SKM-1 treated with dmso at 0.1 percent for 144 hours (cell line): ENCODE measurements at regions not wholly inside any gene's neighbourhood (a gene's known extent, or its start where the extent isn't known, plus 50 kb on each side); places are given as distances from the start of the nearest gene placed in this dataset.
"Not testable (repeated sequence)": the region's sequence is repeated elsewhere in the genome, so short reads cannot be mapped to it uniquely, and the experiment has no call there.

Experiments used
- DNase-seq: peaks from one replicate; lab custom pipeline; 2025; ENCODE audit not compliant: unreplicated experiment; lab: John Stamatoyannopoulos, UW

DNA sequence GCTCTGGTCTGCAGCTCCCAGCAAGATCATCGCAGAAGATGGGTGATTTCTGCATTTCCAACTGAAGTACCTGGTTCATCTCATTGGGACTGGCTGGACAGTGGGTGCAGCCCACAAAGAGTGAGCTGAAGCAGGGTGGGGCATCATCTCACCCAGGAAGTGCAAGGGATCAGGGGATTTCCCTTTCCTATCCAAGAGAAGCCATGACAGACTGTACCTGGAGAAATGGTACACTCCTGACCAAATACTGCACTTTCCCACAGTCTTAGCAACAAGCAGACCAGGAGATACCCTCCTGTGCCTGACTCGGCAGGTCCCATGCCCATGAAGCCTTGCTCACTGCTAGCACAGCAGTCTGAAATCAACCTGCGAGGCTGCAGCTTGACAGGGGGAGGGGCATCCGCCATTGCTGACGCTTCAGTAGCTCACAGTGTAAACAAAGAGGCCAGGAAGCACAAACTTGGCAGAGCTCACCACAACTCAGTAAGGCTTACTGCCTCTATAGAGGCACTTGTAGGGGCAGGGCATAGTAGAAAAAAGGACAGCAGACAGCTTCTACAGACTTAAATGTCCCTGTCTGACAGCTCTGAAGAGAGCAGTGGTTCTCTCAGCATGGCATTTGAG lies 60.5 kb downstream of the AREG start:
- DNase-seq: not testable (repeated sequence)

DNA sequence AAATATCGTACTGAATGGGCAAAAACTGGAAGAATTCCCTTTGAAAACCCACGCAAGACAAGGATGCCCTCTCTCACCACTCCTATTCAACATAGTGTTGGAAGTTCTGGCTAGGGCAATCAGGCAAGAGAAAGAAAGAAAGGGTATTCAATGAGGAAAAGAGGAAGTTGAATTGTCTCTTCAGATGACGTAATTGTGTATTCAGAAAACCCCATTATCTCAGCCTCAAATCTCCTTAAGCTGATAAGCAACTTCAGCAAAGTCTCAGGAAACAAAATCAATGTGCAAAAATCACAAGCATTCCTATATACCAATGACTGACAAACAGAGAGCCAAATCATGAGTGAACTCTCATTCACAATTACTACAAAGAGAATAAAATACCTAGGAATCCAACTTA lies 64.4 kb downstream of the AREG start:
- DNase-seq: peak; percentile 24

DNA sequence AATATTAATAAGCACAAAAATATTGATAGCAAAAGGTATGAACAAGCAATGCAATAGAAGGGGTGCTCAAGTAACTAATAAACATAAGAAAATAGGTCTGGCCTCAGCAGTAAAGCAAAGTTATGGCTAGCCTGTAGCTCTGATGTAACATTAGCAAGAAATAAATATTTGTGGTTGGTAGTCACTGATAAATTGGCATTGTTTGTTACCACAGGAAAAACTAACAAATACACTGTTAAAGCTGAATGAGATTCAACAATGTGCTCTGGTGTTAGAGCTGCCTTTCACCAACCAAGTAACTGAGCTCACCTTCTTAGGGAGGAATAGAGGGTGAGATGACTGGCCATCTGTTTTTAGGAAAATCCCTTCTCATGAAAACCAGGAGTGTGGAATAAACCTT lies 71.4 kb downstream of the AREG start:
- DNase-seq: no peak

DNA sequence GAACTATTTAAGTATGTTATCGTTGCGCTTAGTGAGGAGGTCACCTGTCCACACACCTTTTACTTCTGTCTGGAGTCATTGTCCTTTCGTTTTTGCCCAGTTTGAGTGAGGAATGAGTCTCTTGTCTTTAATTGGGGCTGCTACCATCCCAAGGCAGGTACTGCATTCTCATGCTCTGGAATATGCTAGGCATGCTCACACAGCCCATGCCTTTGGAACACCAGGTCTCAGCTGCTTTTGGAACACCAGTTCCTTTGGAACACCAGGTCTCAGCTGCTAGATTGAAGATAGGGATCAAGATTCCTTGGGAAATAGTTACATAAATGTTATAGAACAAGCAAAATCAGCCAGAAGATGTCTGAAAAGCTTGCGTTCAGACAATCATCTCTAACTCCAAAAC lies 73.1 kb downstream of the AREG start:
- no peak for DNase-seq

DNA sequence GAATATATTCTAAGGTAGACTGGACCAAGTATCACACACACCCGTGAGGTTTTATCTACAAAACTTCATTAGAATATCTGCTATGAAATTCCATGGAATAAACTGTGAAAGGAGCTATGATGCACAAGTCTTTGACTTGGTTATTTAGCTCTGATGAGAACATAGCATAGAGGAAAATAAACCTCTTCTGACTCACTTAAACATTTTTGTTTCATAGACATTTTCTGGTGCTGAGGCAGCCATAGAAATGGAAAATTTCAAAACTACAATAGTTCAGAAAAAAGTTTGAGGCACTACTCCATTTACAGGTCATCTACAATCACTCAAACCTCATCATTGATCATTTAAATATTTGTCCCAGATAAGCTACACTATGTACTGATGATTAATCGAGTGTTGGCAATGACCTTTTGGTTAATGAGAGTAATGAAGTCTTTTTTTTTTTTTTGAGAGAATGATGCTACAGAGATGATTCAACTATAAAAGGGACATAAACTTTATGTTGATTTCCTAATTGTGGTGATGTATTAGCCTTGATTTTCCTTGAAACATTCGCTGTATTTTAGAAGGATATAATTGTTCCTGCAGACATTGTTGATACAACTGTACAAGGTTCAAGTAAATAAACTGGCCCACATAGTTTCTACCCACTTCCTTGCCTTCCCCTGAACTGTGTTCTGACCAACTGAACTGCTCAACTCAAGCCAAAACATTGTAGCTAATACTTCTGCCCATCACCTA lies 77.5 kb downstream of the AREG start:
- DNase-seq: no peak

DNA sequence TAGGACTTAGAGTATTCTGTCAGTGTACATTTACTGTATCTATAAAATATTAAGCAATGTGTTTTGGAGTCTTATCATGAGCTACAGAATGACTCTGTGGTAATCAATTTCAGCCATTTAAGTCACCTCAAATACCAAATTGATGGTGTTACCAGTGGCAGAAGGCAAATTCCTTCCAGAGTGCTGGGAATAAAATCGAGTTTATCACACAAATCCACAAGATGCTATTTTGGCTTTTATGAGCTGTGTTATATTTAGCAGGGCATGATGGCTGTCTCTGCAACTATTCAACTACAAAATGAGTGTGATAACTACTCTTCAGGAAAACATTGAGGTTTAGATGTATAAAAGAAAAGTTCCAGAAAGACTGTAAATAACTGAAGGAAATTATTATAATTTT lies 78.2 kb downstream of the AREG start:
- no peak for DNase-seq

DNA sequence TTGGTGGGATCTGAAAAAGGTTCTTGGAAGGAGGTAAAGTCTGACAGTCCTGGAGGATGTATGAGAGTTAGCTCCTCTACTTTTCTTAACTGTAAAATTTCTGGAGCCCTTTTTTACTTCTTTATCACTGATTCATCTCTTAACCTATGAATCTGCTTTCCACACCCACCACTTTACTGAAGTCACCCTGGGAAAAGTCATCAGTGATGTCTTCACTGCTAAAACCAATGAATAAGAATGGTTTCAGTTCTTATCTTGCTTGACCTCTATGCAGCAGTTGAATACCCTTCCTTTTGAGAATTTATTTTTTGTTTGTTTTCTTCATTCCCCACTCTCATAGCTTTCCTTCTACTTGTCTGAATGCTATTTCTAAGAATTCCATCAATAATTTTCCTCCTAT lies 80.0 kb downstream of the AREG start:
- no peak for DNase-seq

DNA sequence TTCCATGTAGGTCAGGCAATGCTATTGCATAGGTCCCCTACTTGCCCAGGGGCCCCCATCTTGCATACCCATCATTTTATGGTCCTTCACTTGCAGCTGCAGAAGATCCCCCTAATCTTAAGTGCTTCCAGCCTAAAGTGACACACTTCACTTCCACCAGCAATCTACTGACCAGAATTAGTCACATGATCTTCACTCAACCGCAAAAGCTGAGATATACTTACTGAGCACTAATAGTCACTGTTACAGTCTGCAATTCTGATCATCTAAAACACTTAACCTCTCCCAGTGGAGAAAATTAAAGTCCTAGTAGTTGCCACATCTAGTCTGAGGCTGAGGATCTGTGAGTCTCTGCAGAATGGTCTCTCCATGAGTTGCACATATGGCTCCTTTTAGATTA lies 82.1 kb downstream of the AREG start:
- DNase-seq: no peak

DNA sequence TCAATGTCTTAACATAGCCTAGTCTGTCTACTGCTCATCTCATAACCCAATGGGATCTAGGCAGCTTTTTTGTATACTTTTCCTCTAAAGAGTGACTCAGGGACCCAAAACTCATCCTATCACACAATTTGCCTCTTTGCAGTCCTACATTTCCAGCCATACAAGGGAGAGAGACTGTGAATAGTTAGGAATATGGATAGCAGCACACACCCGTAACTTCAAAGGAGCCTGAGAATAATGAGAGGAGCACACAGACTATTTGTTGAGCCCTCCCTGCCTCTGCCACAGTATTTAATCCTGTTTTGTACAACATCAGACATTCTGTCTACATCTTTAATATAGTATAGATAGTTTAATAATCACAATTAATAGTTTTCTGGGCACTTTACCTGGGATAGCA lies 83.2 kb downstream of the AREG start:
- DNase-seq: no peak

DNA sequence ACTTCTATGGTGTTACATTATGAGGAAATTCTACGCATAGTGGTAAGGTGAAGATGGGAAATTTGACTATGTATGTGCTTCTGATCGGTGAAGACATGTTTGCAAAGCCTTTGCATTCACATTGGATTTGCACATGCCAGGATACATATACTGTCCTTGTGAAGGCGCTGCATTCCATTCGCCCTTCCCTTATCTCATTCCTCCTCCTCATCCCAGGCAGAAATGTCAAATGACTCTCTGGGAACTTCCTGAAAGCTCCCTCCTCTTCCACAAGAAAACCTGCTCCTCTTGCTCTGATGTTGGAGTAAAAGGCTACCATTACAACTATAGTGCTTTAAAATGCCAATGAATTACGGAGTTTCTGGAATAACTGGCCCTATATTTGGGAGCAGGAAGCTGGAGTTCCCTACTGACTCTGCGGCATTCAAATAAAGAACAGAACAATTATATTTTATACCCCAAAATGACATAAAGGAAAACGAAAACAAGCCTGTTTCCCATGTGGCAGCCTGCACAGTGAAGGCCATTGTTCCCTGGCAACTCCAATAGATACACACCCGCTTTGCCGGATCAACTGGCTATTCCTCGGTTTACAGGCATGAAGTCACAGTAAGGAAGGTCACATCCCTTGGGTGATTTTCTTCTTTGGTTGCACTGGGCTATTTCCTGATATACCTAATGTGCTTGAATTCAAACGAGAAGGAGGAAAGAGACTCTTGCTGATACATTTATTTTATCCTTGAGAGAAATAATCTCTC lies 84.5 kb downstream of the AREG start:
- no peak for DNase-seq

DNA sequence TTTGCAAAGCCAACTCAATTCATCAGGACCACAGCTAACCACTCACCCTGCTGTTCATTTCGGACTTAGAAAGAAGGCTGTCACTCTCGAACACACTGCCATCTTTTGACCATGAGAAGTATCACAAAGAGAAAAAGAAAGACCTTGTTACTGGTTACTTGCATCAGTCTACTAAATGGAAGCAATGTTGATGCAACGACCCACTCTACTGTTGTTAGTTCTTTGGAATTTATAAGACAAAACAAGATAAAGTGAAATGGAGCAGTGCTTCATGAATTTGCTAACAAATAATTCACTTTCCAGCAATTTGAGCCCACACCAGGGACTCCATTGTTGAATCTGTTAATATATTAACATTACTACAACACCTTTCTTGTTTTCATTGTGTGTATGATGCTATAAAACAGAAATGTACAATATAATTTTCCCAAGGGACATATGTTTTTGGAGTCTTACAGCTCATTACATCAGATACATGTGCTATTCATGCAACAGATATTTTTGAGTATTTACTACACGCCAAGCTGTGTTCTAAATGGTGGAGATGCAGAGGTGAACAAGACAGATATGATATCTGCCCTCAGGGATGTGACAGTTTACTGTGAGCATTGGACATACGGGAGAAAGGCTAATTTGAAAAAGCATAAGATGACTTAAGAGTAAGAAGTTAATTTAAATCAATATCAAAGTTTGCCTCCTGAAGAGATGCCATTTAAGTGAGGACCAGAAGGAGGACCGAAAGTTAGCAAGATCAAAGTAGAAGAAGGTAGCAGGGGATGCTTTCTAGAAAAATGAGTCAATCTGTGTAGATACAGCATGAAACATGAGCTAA lies 87.2 kb downstream of the AREG start:
- DNase-seq: peak; percentile 65

DNA sequence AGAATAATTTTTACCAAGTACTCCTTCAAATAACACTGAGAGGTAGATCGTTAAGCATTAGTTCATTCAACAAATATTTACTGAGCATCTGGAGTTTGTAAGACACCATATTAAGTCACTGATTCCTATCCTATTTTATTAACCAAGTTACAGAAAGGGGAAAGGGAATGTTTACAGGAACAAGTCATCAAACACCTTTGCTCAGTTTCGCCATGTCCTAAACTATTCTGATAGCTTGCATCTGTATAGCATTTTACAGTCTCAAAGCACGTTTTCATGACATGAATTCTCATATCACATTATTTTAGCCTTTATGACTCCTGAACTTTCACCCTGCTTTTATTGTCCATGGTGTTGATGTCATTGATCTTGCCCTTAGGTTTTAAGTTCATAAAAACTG lies 89.2 kb downstream of the AREG start:
- no peak for DNase-seq

DNA sequence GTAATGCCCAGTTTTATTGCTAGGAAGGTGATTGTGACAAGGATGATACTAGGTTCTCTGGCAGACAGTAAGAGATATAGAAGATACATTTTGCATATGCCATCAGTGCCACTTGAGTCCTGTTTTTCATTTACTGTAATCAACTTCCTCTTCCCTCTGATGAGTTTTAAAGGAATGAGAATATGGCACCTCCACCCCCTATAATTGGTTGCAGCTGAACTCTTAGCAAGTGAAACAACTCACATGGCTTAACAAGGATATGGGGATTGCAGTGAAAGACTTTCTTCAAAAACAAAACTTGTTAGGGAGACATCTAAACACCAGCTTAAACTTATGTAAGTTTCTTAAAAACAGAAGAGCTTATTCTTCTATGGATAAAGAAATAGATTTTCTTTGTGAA lies 90.0 kb downstream of the AREG start:
- DNase-seq: no peak

DNA sequence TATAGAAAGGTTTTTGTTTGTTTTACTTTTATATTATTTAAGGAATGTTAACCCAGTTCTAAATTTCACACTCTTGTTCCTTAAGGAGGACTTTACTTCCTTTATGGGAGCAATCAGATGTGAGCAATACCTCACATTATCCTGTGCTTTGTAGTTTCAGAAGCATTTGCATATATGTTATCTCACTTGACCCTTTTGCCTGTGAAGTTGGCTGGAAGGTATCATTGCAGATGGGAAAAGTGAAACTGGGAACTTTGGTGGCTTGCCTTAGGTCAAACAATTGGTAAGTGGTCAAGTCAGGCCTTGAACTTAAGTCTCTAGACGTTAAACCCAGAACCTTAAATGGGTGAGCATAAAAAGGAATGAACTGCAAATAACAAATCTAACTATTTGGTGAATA lies 90.6 kb downstream of the AREG start:
- no peak for DNase-seq

DNA sequence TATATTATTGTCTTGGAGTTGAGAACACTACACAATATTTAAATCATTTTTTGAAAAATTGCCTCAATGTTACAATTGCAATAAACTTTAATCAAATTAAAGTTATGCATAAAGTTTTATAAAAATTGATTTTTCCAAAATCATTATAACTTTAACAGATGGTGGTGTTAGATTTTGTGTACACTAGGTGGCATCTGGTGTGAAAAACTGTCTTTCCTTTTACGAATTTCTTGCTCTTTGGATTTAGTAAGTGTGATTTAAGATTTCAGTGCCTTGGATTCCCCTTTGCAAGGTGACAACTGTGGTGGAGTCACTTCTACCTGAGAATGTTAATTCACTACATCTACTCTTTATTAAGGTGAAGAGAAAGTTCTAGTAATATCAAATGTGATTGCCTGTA lies 91.6 kb downstream of the AREG start:
- DNase-seq: no peak

DNA sequence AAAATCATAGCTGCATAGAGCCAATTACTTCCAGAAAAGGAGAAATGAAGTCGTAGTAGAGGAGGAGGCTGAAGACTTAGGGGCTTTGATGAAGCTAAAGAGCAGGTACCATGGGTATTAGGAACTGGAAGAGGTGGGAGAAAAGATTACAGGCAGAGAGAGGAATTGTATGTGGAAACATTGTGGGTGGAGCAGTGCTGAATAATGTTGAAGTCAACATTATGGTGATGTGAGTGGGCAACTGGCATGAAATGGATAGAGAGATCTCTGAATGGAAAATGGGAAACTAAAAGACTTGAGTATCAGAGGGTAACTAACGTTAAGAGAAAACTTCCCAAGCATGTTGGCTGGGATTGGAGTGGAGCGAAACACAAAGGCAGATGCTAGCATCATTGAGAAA lies 92.5 kb downstream of the AREG start:
- no peak for DNase-seq

DNA sequence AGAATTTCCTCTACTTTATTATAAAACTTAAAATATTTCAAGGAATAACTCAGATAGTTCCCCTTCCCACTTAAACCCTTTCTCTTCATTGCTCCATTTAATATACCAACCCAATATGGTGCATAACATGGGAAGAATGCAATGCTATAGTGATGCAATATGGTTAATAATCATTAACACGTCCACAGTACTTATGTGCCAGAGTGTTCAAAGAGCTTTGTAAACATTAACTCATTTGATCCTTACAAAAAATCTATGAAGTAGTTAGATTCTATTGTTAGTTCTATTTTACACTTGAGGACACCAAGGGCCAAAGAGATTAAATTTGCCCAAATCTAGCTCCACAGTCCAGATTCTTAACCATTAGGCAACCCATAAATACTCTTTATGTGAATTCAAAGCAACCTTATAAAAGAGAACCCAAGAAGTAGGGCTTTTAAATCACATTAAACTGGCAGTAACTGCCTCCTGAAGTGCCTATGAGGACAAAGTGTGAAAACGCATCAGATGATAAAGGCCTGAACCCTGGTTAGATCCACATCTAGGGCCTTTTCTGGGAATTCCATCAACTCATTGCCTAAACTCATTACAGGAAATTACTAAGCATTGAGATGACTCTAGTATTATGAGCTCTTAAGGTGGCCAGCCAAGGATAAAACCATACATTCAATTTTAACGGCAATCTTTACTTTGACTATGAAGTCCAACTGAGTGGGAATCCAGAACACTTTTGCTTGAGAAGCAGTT lies 94.3 kb downstream of the AREG start:
- no peak for DNase-seq

DNA sequence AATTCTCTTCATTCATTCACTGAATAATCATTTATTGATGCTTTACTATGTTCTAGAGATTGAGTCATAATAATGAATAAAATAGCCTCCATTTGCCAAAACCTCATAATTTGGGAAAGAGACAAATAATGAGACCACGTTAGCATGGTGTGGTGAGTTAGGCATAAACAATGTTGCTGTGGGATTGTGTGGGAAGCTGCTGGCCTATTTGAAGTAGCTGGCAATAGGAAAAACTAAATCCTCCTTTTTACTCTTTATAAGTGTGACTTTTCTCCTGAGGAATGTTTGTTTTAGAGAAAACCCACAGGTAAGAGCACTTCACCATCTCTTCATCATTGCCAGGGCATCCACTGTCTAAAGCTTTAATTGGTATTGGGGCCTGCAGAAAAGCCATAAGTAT lies 95.3 kb downstream of the AREG start:
- no peak for DNase-seq

DNA sequence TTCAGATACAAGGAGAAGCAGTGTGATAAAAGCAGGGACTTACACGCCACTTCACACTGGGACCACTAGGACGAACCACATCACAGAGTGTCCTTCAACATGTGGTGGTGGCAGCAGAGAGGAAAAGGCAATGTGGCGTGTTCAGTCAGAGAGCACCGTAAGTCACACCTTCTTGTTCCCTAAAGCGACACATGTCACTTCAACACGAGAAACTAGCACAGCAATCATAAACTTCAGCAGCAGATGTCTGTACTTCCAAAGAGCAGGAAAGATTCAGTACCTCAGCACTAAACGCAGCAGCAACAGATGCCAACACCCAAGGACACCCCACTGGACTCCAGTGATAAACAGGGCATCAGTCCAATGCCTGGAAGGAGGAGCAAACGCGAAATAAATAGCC lies 96.7 kb downstream of the AREG start:
- DNase-seq: no peak

DNA sequence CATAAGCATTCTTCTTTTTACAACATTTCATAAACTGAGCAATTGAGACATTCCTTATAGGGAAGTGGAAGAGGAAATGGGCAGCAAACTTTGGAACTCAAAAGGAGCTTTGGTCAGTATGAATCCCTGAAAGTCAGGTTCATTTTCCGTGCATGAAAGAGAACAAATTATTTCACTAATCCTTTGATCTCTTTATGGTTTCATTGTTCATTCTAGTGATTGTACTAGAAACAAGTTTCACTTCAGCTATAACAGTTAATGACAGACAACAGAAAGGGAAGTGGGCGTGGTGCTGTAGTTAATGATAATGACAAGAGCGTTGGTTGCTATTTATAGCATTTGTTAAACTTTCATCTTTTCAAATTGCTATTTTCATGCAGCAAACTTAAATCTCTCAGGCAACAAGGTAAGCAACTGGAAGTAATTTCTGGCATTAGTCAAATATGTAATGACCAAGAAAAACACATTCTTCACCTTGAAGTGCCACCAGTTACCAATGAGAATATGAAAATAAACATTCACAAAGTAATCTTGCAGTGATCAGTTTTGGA lies 98.4 kb downstream of the AREG start:
- DNase-seq: no peak
